Fibroblast of pulmonary artery (primary cell): ENCODE measurements at regions not wholly inside any gene's neighbourhood (a gene's known extent, or its start where the extent isn't known, plus 50 kb on each side); places are given as distances from the start of the nearest gene placed in this dataset.

ENCODE experiments used
- DNase-seq: peaks from one replicate; pipeline ENCODE4 v3.0.0-alpha.2; 2010; ENCODE audit warnings: low read depth
- H3K4me3 ChIP-seq: replicated peaks from 2 replicates; pipeline ENCODE4 v1.5.1; 2011; ENCODE audit warnings: low read depth, mild to moderate bottlenecking, control low read depth, low read length, moderate library complexity
- TF ChIP-seq, protein P1 (sequence below): IDR thresholded peaks from 2 replicates; pipeline ENCODE4 v1.5.1; 2011; ENCODE audit warnings: mild to moderate bottlenecking, control low read depth, low read length, inconsistent platforms; ENCODE audit errors: missing control alignments

DNA sequence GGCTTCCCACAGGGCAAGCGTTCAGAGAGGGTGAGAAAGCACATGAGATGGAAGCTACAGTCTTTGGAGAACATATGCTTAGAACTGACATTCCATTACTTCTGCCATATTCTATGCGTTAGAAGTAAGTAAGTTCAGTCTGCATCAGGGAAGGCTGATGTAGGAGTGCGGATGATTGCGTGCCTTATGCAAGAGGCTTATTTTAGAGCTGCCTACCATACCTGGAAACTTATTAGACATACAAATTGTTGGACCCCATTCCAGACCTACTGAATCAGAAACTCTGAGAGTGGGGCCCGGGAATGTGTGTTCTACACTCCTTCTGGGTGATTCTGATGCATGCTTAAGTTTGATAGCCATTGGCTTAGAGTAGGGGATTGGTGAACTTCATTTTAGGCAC lies 174.9 kb downstream of the KTN1 start:
- no peak overlapping the region for H3K4me3 ChIP-seq
- TF ChIP-seq, protein P1, sequence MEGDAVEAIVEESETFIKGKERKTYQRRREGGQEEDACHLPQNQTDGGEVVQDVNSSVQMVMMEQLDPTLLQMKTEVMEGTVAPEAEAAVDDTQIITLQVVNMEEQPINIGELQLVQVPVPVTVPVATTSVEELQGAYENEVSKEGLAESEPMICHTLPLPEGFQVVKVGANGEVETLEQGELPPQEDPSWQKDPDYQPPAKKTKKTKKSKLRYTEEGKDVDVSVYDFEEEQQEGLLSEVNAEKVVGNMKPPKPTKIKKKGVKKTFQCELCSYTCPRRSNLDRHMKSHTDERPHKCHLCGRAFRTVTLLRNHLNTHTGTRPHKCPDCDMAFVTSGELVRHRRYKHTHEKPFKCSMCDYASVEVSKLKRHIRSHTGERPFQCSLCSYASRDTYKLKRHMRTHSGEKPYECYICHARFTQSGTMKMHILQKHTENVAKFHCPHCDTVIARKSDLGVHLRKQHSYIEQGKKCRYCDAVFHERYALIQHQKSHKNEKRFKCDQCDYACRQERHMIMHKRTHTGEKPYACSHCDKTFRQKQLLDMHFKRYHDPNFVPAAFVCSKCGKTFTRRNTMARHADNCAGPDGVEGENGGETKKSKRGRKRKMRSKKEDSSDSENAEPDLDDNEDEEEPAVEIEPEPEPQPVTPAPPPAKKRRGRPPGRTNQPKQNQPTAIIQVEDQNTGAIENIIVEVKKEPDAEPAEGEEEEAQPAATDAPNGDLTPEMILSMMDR = no peak
- no peak for DNase-seq

DNA sequence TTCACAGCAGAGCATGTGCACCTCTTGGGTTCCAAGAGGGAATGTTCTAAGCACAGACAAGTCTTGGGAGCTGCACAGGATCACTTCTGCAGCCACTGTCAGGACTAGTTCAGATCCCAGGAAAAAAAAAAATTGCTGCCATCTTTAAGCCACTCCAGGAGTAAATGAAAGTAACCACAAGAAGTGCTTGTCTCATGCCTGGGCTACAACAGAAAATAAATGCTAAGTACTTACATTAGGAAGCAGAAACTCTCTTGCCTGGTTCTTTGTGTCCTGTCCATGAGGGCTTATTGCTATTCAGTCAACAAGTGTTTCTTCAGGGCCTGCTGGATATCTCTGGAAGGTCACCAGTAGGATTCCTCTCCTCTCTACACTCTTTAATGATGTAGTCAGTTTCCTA lies 176.1 kb downstream of the KTN1 start:
- TF ChIP-seq, protein P1 = no peak
- H3K4me3 ChIP-seq = no peak overlapping the region
- DNase-seq = no peak

- DNase-seq = no peak
- TF ChIP-seq, protein P1 = no peak
- H3K4me3 ChIP-seq = no peak overlapping the region
Measured at GRCh38 chr14:55756557-55756956, 176.6 kb downstream of the KTN1 start.

- DNase-seq = no peak
- TF ChIP-seq, protein P1 = no peak
- H3K4me3 ChIP-seq = no peak overlapping the region
Measured at GRCh38 chr14:55758796-55759195, 178.8 kb downstream of the KTN1 start.

DNA sequence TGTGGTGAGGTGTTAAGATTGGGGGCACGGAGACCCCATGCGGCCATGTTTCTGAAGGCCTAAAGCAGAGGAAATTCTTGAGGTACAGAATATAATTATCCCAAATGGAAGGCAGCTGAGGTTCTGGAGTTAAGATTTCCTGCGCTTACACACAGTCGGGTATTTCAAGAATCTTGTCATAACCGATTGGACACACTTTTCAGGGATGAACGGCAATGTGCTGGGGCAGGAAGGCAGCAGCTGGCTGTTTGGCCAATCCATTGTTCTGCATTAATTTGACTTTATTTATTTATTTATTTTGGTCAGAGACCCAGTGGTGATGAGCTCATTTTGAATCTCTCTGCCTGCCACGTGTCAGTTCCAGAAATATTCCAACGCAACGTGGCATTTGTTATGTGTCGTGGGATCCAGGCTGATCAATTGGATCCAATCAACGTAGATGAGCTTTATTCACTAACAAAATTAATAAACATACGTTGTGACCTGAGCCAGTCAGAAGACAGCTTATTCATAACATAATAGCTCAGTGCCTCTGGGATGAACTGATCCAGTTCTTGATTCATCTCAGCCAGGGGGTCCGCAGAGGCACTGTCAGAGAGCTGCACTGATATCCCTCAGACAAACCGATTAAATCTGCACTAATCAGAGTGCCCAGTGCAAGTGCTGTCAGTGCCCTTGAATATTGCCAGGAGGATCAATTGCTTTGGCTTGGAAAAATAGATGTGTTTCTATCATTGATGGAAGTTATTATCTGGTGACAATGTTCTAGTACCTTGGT lies 181.0 kb downstream of the KTN1 start:
- no peak overlapping the region for H3K4me3 ChIP-seq
- TF ChIP-seq, protein P1 = no peak
- DNase-seq = no peak

- no peak overlapping the region for H3K4me3 ChIP-seq
- TF ChIP-seq, protein P1 = no peak
- no peak for DNase-seq
Measured at GRCh38 chr14:55761651-55762050, 181.6 kb downstream of the KTN1 start.

- TF ChIP-seq, protein P1 = no peak
- no peak for DNase-seq
- H3K4me3 ChIP-seq = no peak overlapping the region
Measured at GRCh38 chr14:55762595-55763232, 182.7 kb downstream of the KTN1 start.
